DND-41 (cell line): ENCODE measurements at regions not wholly inside any gene's neighbourhood (a gene's known extent, or its start where the extent isn't known, plus 50 kb on each side); places are given as distances from the start of the nearest gene placed in this dataset.

ENCODE experiments used
- CTCF ChIP-seq: IDR thresholded peaks from 2 replicates; pipeline ENCODE4 v1.5.1; 2012; ENCODE audit warnings: borderline replicate concordance, low read length, moderate library complexity, mild to moderate bottlenecking; ENCODE audit not compliant: poor library complexity, severe bottlenecking; ENCODE audit errors: extremely low read depth
- EZH2 ChIP-seq: IDR thresholded peaks from 3 replicates; pipeline ENCODE4 v1.6.1; 2012; ENCODE audit warnings: borderline replicate concordance, low read depth, mild to moderate bottlenecking, moderate library complexity, low read length, inconsistent platforms; ENCODE audit not compliant: severe bottlenecking

GRCh38 chr10:8213735-8214134 is 159.2 kb downstream of the GATA3 start:
- TF ChIP-seq CTCF (no peak), EZH2 (no peak)
